ENCODE measurements at regions not wholly inside any gene's neighbourhood (a gene's known extent, or its start where the extent isn't known, plus 50 kb on each side); places are given as distances from the start of the nearest gene placed in this dataset.
A peak's percentile ranks its signal among the peaks of the same experiment; 100 is the strongest.

- no peak overlapping the region for H4K91ac ChIP-seq (ENCODE audit: low read length)
- H2BK5ac ChIP-seq (ENCODE audit: low read depth, low read length, poor library complexity, severe bottlenecking), result no peak overlapping the region
- no peak overlapping the region for H2AFZ ChIP-seq (ENCODE audit: low read depth, low read length)
- no peak overlapping the region for H3K27ac ChIP-seq (ENCODE audit: low read length, poor library complexity, severe bottlenecking)
- DNase-seq, result no peak
- H3K14ac ChIP-seq (ENCODE audit: low read length in 2 of 2), result no peak overlapping the region
- no peaks in the 10 kb centered on the region for H3K27me3 ChIP-seq (ENCODE audit: control insufficient read depth in 1 of 2, insufficient read depth in 1 of 2, low read length in 2 of 2)
- H3K4me2 ChIP-seq (ENCODE audit: low read length, poor library complexity, severe bottlenecking), result no peak overlapping the region
- no peak overlapping the region for H3K9ac ChIP-seq (ENCODE audit: low read length)
- no peak overlapping the region for H3K4me3 ChIP-seq (ENCODE audit: insufficient read depth in 1 of 2, low read depth in 1 of 2, low read length in 2 of 2)
- H2BK15ac ChIP-seq (ENCODE audit: low read depth, poor library complexity, severe bottlenecking), result no peak overlapping the region
- peaks cover 3 to 31% of the 10 kb centered on the region in 2 experiments for H3K36me3 ChIP-seq (ENCODE audit: control insufficient read depth in 1 of 2, insufficient read depth in 2 of 2, low read depth in 1 of 2, low read length in 2 of 2)
- H3K23ac ChIP-seq (ENCODE audit: low read length in 2 of 2), result no peak overlapping the region
- H3K4ac ChIP-seq (ENCODE audit: low read depth in 1 of 2, low read length in 2 of 2), result no peak overlapping the region
- 84% methylated on average over 2 of the region's 2 CpGs for WGBS
- H3K79me1 ChIP-seq (replicated peaks; ENCODE audit: low read length, poor library complexity, severe bottlenecking), result no peaks in the 10 kb centered on the region
- H4K8ac ChIP-seq (ENCODE audit: low read length), result no peak overlapping the region
- H2AK5ac ChIP-seq (ENCODE audit: low read length, severe bottlenecking), result no peak overlapping the region
- peaks cover 4% of the 10 kb centered on the region for H3K4me1 ChIP-seq (ENCODE audit: control insufficient read depth, insufficient read depth, low read depth, low read length)
- H2BK120ac ChIP-seq (ENCODE audit: low read depth, low read length), result no peak overlapping the region
- no peak overlapping the region for H3K18ac ChIP-seq (ENCODE audit: low read depth in 1 of 2, low read length in 2 of 2)
- H3K9me3 ChIP-seq (ENCODE audit: control insufficient read depth, low read length), result no peaks in the 10 kb centered on the region
- H2BK12ac ChIP-seq (ENCODE audit: low read length in 2 of 2), result no peak overlapping the region
Observed at GRCh38 chr18:23352042-23352441, 101.0 kb upstream of the RIOK3 start.

- no peak overlapping the region for H3K4ac ChIP-seq (ENCODE audit: low read depth in 1 of 2, low read length in 2 of 2)
- H4K91ac ChIP-seq (ENCODE audit: low read length), result no peak overlapping the region
- no peak overlapping the region for H2BK15ac ChIP-seq (ENCODE audit: low read depth, poor library complexity, severe bottlenecking)
- H2BK5ac ChIP-seq (ENCODE audit: low read depth, low read length, poor library complexity, severe bottlenecking), result no peak overlapping the region
- H2AFZ ChIP-seq (ENCODE audit: low read depth, low read length), result no peak overlapping the region
- H4K8ac ChIP-seq (ENCODE audit: low read length), result no peak overlapping the region
- peaks cover 4% of the 10 kb centered on the region for H3K4me1 ChIP-seq (ENCODE audit: control insufficient read depth, insufficient read depth, low read depth, low read length)
- 59% methylated on average over 3 of the region's 3 CpGs for WGBS
- H3K36me3 ChIP-seq (ENCODE audit: control insufficient read depth in 1 of 2, insufficient read depth in 2 of 2, low read depth in 1 of 2, low read length in 2 of 2), result peaks cover 8 to 29% of the 10 kb centered on the region in 2 experiments
- no peak for DNase-seq
- no peak overlapping the region for H3K4me3 ChIP-seq (ENCODE audit: insufficient read depth in 1 of 2, low read depth in 1 of 2, low read length in 2 of 2)
- no peak overlapping the region for H2BK120ac ChIP-seq (ENCODE audit: low read depth, low read length)
- no peaks in the 10 kb centered on the region for H3K27me3 ChIP-seq (ENCODE audit: control insufficient read depth in 1 of 2, insufficient read depth in 1 of 2, low read length in 2 of 2)
- no peak overlapping the region for H3K14ac ChIP-seq (ENCODE audit: low read length in 2 of 2)
- H3K27ac ChIP-seq (ENCODE audit: low read length, poor library complexity, severe bottlenecking), result no peak overlapping the region
- H2AK5ac ChIP-seq (ENCODE audit: low read length, severe bottlenecking), result no peak overlapping the region
- no peaks in the 10 kb centered on the region for H3K79me1 ChIP-seq (replicated peaks; ENCODE audit: low read length, poor library complexity, severe bottlenecking)
- H3K9me3 ChIP-seq (ENCODE audit: control insufficient read depth, low read length), result no peaks in the 10 kb centered on the region
- peak overlapping the region in 1 of 2 experiments; percentile 23 for H2BK12ac ChIP-seq (ENCODE audit: low read length in 2 of 2)
- no peak overlapping the region for H3K4me2 ChIP-seq (ENCODE audit: low read length, poor library complexity, severe bottlenecking)
- H3K23ac ChIP-seq (ENCODE audit: low read length in 2 of 2), result no peak overlapping the region
- H3K9ac ChIP-seq (ENCODE audit: low read length), result no peak overlapping the region
- H3K18ac ChIP-seq (ENCODE audit: low read depth in 1 of 2, low read length in 2 of 2), result no peak overlapping the region
Observed at GRCh38 chr18:23353459-23353858, 99.6 kb upstream of the RIOK3 start.

- 58% methylated on average over 3 of the region's 4 CpGs for WGBS
- H3K18ac ChIP-seq (ENCODE audit: low read depth in 1 of 2, low read length in 2 of 2), result no peak overlapping the region
- no peak overlapping the region for H3K14ac ChIP-seq (ENCODE audit: low read length in 2 of 2)
- peak; percentile 61 for DNase-seq
- no peak overlapping the region for H4K91ac ChIP-seq (ENCODE audit: low read length)
- peaks cover 8 to 24% of the 10 kb centered on the region in 2 experiments for H3K36me3 ChIP-seq (ENCODE audit: control insufficient read depth in 1 of 2, insufficient read depth in 2 of 2, low read depth in 1 of 2, low read length in 2 of 2)
- peaks cover 4% of the 10 kb centered on the region for H3K4me1 ChIP-seq (ENCODE audit: control insufficient read depth, insufficient read depth, low read depth, low read length)
- H3K4ac ChIP-seq (ENCODE audit: low read depth in 1 of 2, low read length in 2 of 2), result no peak overlapping the region
- H2AFZ ChIP-seq (ENCODE audit: low read depth, low read length), result no peak overlapping the region
- no peak overlapping the region for H2AK5ac ChIP-seq (ENCODE audit: low read length, severe bottlenecking)
- H3K79me1 ChIP-seq (replicated peaks; ENCODE audit: low read length, poor library complexity, severe bottlenecking), result no peaks in the 10 kb centered on the region
- no peak overlapping the region for H3K4me3 ChIP-seq (ENCODE audit: insufficient read depth in 1 of 2, low read depth in 1 of 2, low read length in 2 of 2)
- H3K23ac ChIP-seq (ENCODE audit: low read length in 2 of 2), result peak overlapping the region in 1 of 2 experiments; percentile 62
- H3K9ac ChIP-seq (ENCODE audit: low read length), result no peak overlapping the region
- H2BK15ac ChIP-seq (ENCODE audit: low read depth, poor library complexity, severe bottlenecking), result no peak overlapping the region
- H4K8ac ChIP-seq (ENCODE audit: low read length), result no peak overlapping the region
- no peak overlapping the region for H2BK12ac ChIP-seq (ENCODE audit: low read length in 2 of 2)
- no peak overlapping the region for H3K27ac ChIP-seq (ENCODE audit: low read length, poor library complexity, severe bottlenecking)
- H3K27me3 ChIP-seq (ENCODE audit: control insufficient read depth in 1 of 2, insufficient read depth in 1 of 2, low read length in 2 of 2), result no peaks in the 10 kb centered on the region
- H2BK5ac ChIP-seq (ENCODE audit: low read depth, low read length, poor library complexity, severe bottlenecking), result no peak overlapping the region
- H2BK120ac ChIP-seq (ENCODE audit: low read depth, low read length), result no peak overlapping the region
- no peaks in the 10 kb centered on the region for H3K9me3 ChIP-seq (ENCODE audit: control insufficient read depth, low read length)
- no peak overlapping the region for H3K4me2 ChIP-seq (ENCODE audit: low read length, poor library complexity, severe bottlenecking)
Observed at GRCh38 chr18:23354625-23355024, 98.5 kb upstream of the RIOK3 start.

- peaks cover 8 to 18% of the 10 kb centered on the region in 2 experiments for H3K36me3 ChIP-seq (ENCODE audit: control insufficient read depth in 1 of 2, insufficient read depth in 2 of 2, low read depth in 1 of 2, low read length in 2 of 2)
- H3K4ac ChIP-seq (ENCODE audit: low read depth in 1 of 2, low read length in 2 of 2), result no peak overlapping the region
- H2BK15ac ChIP-seq (ENCODE audit: low read depth, poor library complexity, severe bottlenecking), result no peak overlapping the region
- no peak overlapping the region for H2AFZ ChIP-seq (ENCODE audit: low read depth, low read length)
- H3K4me1 ChIP-seq (ENCODE audit: control insufficient read depth, insufficient read depth, low read depth, low read length), result peaks cover 4% of the 10 kb centered on the region
- H3K27ac ChIP-seq (ENCODE audit: low read length, poor library complexity, severe bottlenecking), result no peak overlapping the region
- no peak overlapping the region for H2BK12ac ChIP-seq (ENCODE audit: low read length in 2 of 2)
- no peaks in the 10 kb centered on the region for H3K27me3 ChIP-seq (ENCODE audit: control insufficient read depth in 1 of 2, insufficient read depth in 1 of 2, low read length in 2 of 2)
- H2AK5ac ChIP-seq (ENCODE audit: low read length, severe bottlenecking), result no peak overlapping the region
- no peaks in the 10 kb centered on the region for H3K79me1 ChIP-seq (replicated peaks; ENCODE audit: low read length, poor library complexity, severe bottlenecking)
- H4K91ac ChIP-seq (ENCODE audit: low read length), result no peak overlapping the region
- H3K4me2 ChIP-seq (ENCODE audit: low read length, poor library complexity, severe bottlenecking), result no peak overlapping the region
- no peak for DNase-seq
- WGBS, result 98% methylated on average over 6 of the region's 6 CpGs
- H3K9me3 ChIP-seq (ENCODE audit: control insufficient read depth, low read length), result no peaks in the 10 kb centered on the region
- no peak overlapping the region for H3K9ac ChIP-seq (ENCODE audit: low read length)
- no peak overlapping the region for H2BK120ac ChIP-seq (ENCODE audit: low read depth, low read length)
- no peak overlapping the region for H3K14ac ChIP-seq (ENCODE audit: low read length in 2 of 2)
- H3K18ac ChIP-seq (ENCODE audit: low read depth in 1 of 2, low read length in 2 of 2), result no peak overlapping the region
- H3K23ac ChIP-seq (ENCODE audit: low read length in 2 of 2), result no peak overlapping the region
- no peak overlapping the region for H3K4me3 ChIP-seq (ENCODE audit: insufficient read depth in 1 of 2, low read depth in 1 of 2, low read length in 2 of 2)
- H4K8ac ChIP-seq (ENCODE audit: low read length), result no peak overlapping the region
- no peak overlapping the region for H2BK5ac ChIP-seq (ENCODE audit: low read depth, low read length, poor library complexity, severe bottlenecking)
Observed at GRCh38 chr18:23355206-23355605, 97.9 kb upstream of the RIOK3 start.
